ENCODE measurements at regions not wholly inside any gene's neighbourhood (a gene's known extent, or its start where the extent isn't known, plus 50 kb on each side); places are given as distances from the start of the nearest gene placed in this dataset.

GRCh38 chr5:155507363-155507762 lies 493.8 kb downstream of the KIF4B start:
- Histone ChIP-seq H3K4me2 (ENCODE audit: low read depth, low read length) (no peak overlapping the region), H3K79me2 (ENCODE audit: low read length) (no peaks in the 10 kb centered on the region), H3K4me1 (ENCODE audit: low read length) (no peaks in the 10 kb centered on the region), H3K9ac (ENCODE audit: low read length) (no peak overlapping the region), H3K9me2 (replicated peaks; ENCODE audit: insufficient read depth, low read length) (no peaks in the 10 kb centered on the region), H3K36me3 (replicated peaks; ENCODE audit: insufficient read depth, low read length) (no peaks in the 10 kb centered on the region), H4K20me1 (ENCODE audit: insufficient read depth, low read length) (no peaks in the 10 kb centered on the region), H3K4me3 (ENCODE audit: low read length) (no peak overlapping the region), H2AFZ (ENCODE audit: low read length) (no peak overlapping the region), H3K27me3 (replicated peaks; ENCODE audit: insufficient read depth, low read length) (no peaks in the 10 kb centered on the region), H3K27ac (ENCODE audit: low read length) (no peak overlapping the region), H3F3A (ENCODE audit: insufficient read depth, low read length) (no peaks in the 10 kb centered on the region), H3K9me3 (replicated peaks; ENCODE audit: insufficient read depth, low read length) (no peaks in the 10 kb centered on the region)
- TF ChIP-seq EZH2 (optimal IDR thresholded peaks at IDR 0.05; ENCODE audit: low read depth, low read length), result no peak
- no peak for TF ChIP-seq EZH2phosphoT487 (IDR thresholded peaks at IDR 0.05; ENCODE audit: low read length)
- TF ChIP-seq, protein P1, sequence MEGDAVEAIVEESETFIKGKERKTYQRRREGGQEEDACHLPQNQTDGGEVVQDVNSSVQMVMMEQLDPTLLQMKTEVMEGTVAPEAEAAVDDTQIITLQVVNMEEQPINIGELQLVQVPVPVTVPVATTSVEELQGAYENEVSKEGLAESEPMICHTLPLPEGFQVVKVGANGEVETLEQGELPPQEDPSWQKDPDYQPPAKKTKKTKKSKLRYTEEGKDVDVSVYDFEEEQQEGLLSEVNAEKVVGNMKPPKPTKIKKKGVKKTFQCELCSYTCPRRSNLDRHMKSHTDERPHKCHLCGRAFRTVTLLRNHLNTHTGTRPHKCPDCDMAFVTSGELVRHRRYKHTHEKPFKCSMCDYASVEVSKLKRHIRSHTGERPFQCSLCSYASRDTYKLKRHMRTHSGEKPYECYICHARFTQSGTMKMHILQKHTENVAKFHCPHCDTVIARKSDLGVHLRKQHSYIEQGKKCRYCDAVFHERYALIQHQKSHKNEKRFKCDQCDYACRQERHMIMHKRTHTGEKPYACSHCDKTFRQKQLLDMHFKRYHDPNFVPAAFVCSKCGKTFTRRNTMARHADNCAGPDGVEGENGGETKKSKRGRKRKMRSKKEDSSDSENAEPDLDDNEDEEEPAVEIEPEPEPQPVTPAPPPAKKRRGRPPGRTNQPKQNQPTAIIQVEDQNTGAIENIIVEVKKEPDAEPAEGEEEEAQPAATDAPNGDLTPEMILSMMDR (IDR thresholded peaks at IDR 0.05; ENCODE audit: low read length), result no peak
- DNase-seq, result no peak

DNA sequence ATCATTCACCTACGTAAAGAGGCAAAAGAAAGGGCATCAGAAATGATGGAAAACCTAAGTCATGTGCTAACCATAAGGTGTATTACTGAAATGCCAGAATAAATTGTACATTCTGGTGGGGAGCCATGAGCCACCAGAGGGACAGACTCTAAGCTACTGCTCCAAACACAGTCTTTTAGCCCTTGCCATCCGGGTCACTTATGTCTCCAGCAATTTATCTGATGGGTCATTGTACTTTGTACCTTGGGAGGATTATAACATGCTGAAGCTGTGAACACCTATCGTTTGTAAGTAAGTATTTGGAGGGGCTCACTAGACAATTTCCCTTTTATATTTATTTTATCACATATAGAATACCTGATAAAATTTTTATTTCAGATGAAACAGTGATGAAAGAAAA lies 495.1 kb downstream of the KIF4B start:
- H3K79me2 ChIP-seq (ENCODE audit: low read length), result no peaks in the 10 kb centered on the region
- H3K4me3 ChIP-seq (ENCODE audit: low read length), result no peak overlapping the region
- H3K27ac ChIP-seq (ENCODE audit: low read length), result no peak overlapping the region
- no peak overlapping the region for H3K9ac ChIP-seq (ENCODE audit: low read length)
- H3K27me3 ChIP-seq (replicated peaks; ENCODE audit: insufficient read depth, low read length), result no peaks in the 10 kb centered on the region
- H3K36me3 ChIP-seq (replicated peaks; ENCODE audit: insufficient read depth, low read length), result no peaks in the 10 kb centered on the region
- H3F3A ChIP-seq (ENCODE audit: insufficient read depth, low read length), result no peaks in the 10 kb centered on the region
- no peak overlapping the region for H3K4me2 ChIP-seq (ENCODE audit: low read depth, low read length)
- no peaks in the 10 kb centered on the region for H4K20me1 ChIP-seq (ENCODE audit: insufficient read depth, low read length)
- no peak overlapping the region for H2AFZ ChIP-seq (ENCODE audit: low read length)
- DNase-seq, result no peak
- TF ChIP-seq, protein P1 (IDR thresholded peaks at IDR 0.05; ENCODE audit: low read length), result no peak
- TF ChIP-seq EZH2 (optimal IDR thresholded peaks at IDR 0.05; ENCODE audit: low read depth, low read length), result no peak
- TF ChIP-seq EZH2phosphoT487 (IDR thresholded peaks at IDR 0.05; ENCODE audit: low read length), result no peak
- no peaks in the 10 kb centered on the region for H3K9me3 ChIP-seq (replicated peaks; ENCODE audit: insufficient read depth, low read length)
- H3K4me1 ChIP-seq (ENCODE audit: low read length), result no peaks in the 10 kb centered on the region
- H3K9me2 ChIP-seq (replicated peaks; ENCODE audit: insufficient read depth, low read length), result no peaks in the 10 kb centered on the region

DNA sequence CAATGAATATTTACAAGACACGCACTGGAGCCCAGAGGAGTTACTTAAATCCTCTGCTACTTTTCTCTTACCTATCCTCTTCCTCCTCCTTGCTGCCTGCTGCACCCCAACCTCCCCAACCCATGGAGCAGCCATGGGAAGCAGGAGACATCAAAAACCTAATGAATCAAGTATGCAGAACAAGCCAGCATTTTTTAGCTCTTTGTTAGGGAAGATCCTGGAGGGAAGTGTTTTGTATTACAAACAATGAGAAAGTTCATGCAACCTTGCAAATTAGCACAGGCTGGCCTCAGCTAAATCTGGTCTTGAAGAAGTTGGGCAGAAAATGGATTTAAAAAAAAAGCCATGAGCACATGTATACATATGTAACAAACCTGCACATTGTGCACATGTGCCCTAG lies 498.8 kb downstream of the KIF4B start:
- H3K9me3 ChIP-seq (replicated peaks; ENCODE audit: insufficient read depth, low read length), result no peaks in the 10 kb centered on the region
- H4K20me1 ChIP-seq (ENCODE audit: insufficient read depth, low read length), result no peaks in the 10 kb centered on the region
- no peak overlapping the region for H3K4me2 ChIP-seq (ENCODE audit: low read depth, low read length)
- H3K9me2 ChIP-seq (replicated peaks; ENCODE audit: insufficient read depth, low read length), result no peaks in the 10 kb centered on the region
- H3K9ac ChIP-seq (ENCODE audit: low read length), result no peak overlapping the region
- H3K27me3 ChIP-seq (replicated peaks; ENCODE audit: insufficient read depth, low read length), result no peaks in the 10 kb centered on the region
- H3K4me3 ChIP-seq (ENCODE audit: low read length), result no peak overlapping the region
- TF ChIP-seq EZH2 (optimal IDR thresholded peaks at IDR 0.05; ENCODE audit: low read depth, low read length) (no peak), EZH2phosphoT487 (IDR thresholded peaks at IDR 0.05; ENCODE audit: low read length) (no peak)
- TF ChIP-seq, protein P1 (IDR thresholded peaks at IDR 0.05; ENCODE audit: low read length), result no peak
- H2AFZ ChIP-seq (ENCODE audit: low read length), result no peak overlapping the region
- H3K79me2 ChIP-seq (ENCODE audit: low read length), result no peaks in the 10 kb centered on the region
- H3K36me3 ChIP-seq (replicated peaks; ENCODE audit: insufficient read depth, low read length), result no peaks in the 10 kb centered on the region
- H3F3A ChIP-seq (ENCODE audit: insufficient read depth, low read length), result no peaks in the 10 kb centered on the region
- DNase-seq, result no peak
- no peaks in the 10 kb centered on the region for H3K4me1 ChIP-seq (ENCODE audit: low read length)
- H3K27ac ChIP-seq (ENCODE audit: low read length), result no peak overlapping the region

All from MM.1S (cell line).